ENCODE measurements at regions not wholly inside any gene's neighbourhood (a gene's known extent, or its start where the extent isn't known, plus 50 kb on each side); places are given as distances from the start of the nearest gene placed in this dataset.

GRCh38 chr6:15776458-15776980 lies 113.7 kb upstream of the DTNBP1 start:
- TF ChIP-seq POLR2A (IDR thresholded peaks at IDR 0.05) (no peak), CTCF (IDR thresholded peaks at IDR 0.05) (no peak)

All from uterus (tissue), 2 donors.